A673 (cell line): ENCODE measurements at regions not wholly inside any gene's neighbourhood (a gene's known extent, or its start where the extent isn't known, plus 50 kb on each side); places are given as distances from the start of the nearest gene placed in this dataset.

ENCODE experiments used
- BruUV-seq: library from RNA; stranded (reverse); fragments of 400-500 nt; replicated peaks from 2 replicates; lab custom pipeline; 2021; lab: Mats Ljungman, UMichigan
- CTCF ChIA-PET: fragments of 300-600 bp; sonication (Branson Sonifier 250); formaldehyde crosslinking; loops from one replicate; lab custom pipeline; 2022; ENCODE audit warnings: antibody characterized with exemption; lab: Charles Lee
- POLR2A ChIA-PET: fragments of 300-600 bp; sonication (Branson Sonifier 250); formaldehyde crosslinking; loops from one replicate; lab custom pipeline; 2022; ENCODE audit warnings: antibody characterized with exemption; ENCODE audit not compliant: low non-redundant PET; lab: Charles Lee
- DNase-seq: peaks from one replicate; pipeline ENCODE4 v3.0.0-alpha.2; 2015; ENCODE audit warnings: low spot score
- H3K27ac ChIP-seq: fragments of 200-600 bp; sonication (generic); 2 replicates; pipeline ENCODE4 v1.5.1; 2016; ENCODE audit warnings: mixed run types, low read depth, mild to moderate bottlenecking, mixed read lengths, antibody characterized with exemption, low read length; ENCODE audit not compliant: poor library complexity, severe bottlenecking
- H3K27me3 ChIP-seq: fragments of 200-600 bp; sonication (generic); replicated peaks from 2 replicates; pipeline ENCODE4 v1.6.1; 2017; ENCODE audit warnings: mixed run types, low read depth, mild to moderate bottlenecking, mixed read lengths, antibody characterized with exemption, low read length; ENCODE audit not compliant: insufficient read depth, poor library complexity
- H3K36me3 ChIP-seq: fragments of 200-600 bp; sonication (generic); 2 replicates; pipeline ENCODE4 v1.6.1; 2016; ENCODE audit warnings: mixed run types, mild to moderate bottlenecking, mixed read lengths, antibody characterized with exemption, low read length; ENCODE audit not compliant: insufficient read depth, poor library complexity, severe bottlenecking
- H3K4me1 ChIP-seq: fragments of 200-600 bp; sonication (generic); 2 replicates; pipeline ENCODE4 v1.6.1; 2017; ENCODE audit warnings: mixed run types, mild to moderate bottlenecking, mixed read lengths, antibody characterized with exemption, low read length; ENCODE audit not compliant: insufficient read depth, poor library complexity, severe bottlenecking
- H3K4me3 ChIP-seq: fragments of 200-600 bp; sonication (generic); 2 replicates; pipeline ENCODE4 v1.5.1; 2016; ENCODE audit warnings: low read depth, mixed run types, mild to moderate bottlenecking, mixed read lengths, low read length; ENCODE audit not compliant: poor library complexity, severe bottlenecking
- H3K9me3 ChIP-seq: fragments of 200-600 bp; sonication (generic); 2 replicates; pipeline ENCODE4 v1.6.1; 2016; ENCODE audit warnings: mixed run types, low read depth, mild to moderate bottlenecking, mixed read lengths, antibody characterized with exemption, low read length; ENCODE audit not compliant: poor library complexity, severe bottlenecking
- CTCF ChIP-seq: fragments of 300-800, 200-600 bp; sonication (generic); conservative IDR thresholded peaks from 2 replicates; pipeline ENCODE4 v1.5.1; 2017; ENCODE audit warnings: low read depth, mild to moderate bottlenecking, antibody characterized with exemption, low read length, moderate library complexity, mixed read lengths
- EZH2 ChIP-seq: fragments of 200-600 bp; sonication (generic); IDR thresholded peaks from 2 replicates; pipeline ENCODE4 v1.6.1; 2017; ENCODE audit warnings: borderline replicate concordance, low read depth, mild to moderate bottlenecking, mixed read lengths, antibody characterized with exemption, low read length; ENCODE audit not compliant: poor library complexity, severe bottlenecking
- intact Hi-C: fragments of 100-400 bp; cut with micrococcal nuclease; formaldehyde crosslinking; loops from one replicate; pipeline ENCODE4 v1.10.0; 2022; ENCODE audit not compliant: unreplicated experiment

- Histone ChIP-seq H3K4me3 (no peak overlapping the region), H3K27ac (no peak overlapping the region), H3K4me1 (no peaks in the 10 kb centered on the region), H3K36me3 (no peaks in the 10 kb centered on the region), H3K9me3 (no peaks in the 10 kb centered on the region), H3K27me3 (no peaks in the 10 kb centered on the region)
- no TSS peak for BruUV-seq
- intact Hi-C loops = no loop called here
- POLR2A ChIA-PET = no interaction called here
- no peak for DNase-seq
- CTCF ChIA-PET = no interaction called here
- TF ChIP-seq CTCF = no peak
- no peak for TF ChIP-seq EZH2
These were observed 1260.3 kb downstream of the XPNPEP1 start for GRCh38 chr10:108662975-108663374.

GRCh38 chr10:108655057-108655456 is 1268.3 kb downstream of the XPNPEP1 start:
- no peak for TF ChIP-seq CTCF
- TF ChIP-seq EZH2 = no peak
- no peaks in the 10 kb centered on the region for H3K27me3 ChIP-seq
- no peaks in the 10 kb centered on the region for H3K9me3 ChIP-seq
- H3K4me1 ChIP-seq = no peaks in the 10 kb centered on the region
- ChIA-PET CTCF (no interaction called here), POLR2A (no interaction called here)
- H3K27ac ChIP-seq = no peak overlapping the region
- no peak for DNase-seq
- no TSS peak for BruUV-seq
- no peaks in the 10 kb centered on the region for H3K36me3 ChIP-seq
- intact Hi-C loops = no loop called here
- H3K4me3 ChIP-seq = no peak overlapping the region

- ChIA-PET POLR2A (no interaction called here), CTCF (no interaction called here)
- Histone ChIP-seq H3K4me3 (no peak overlapping the region), H3K36me3 (no peaks in the 10 kb centered on the region), H3K4me1 (no peaks in the 10 kb centered on the region), H3K9me3 (no peaks in the 10 kb centered on the region), H3K27me3 (no peaks in the 10 kb centered on the region), H3K27ac (no peak overlapping the region)
- no TSS peak for BruUV-seq
- no peak for TF ChIP-seq EZH2
- no peak for TF ChIP-seq CTCF
- no peak for DNase-seq
- intact Hi-C loops = no loop called here
These were observed 1269.8 kb downstream of the XPNPEP1 start for GRCh38 chr10:108653531-108653930.
